Calu3 (cell line): ENCODE measurements at regions not wholly inside any gene's neighbourhood (a gene's known extent, or its start where the extent isn't known, plus 50 kb on each side); places are given as distances from the start of the nearest gene placed in this dataset.

ENCODE experiments used
- BruUV-seq: library from RNA; stranded (reverse); fragments of 400-500 nt; replicated peaks from 2 replicates; lab custom pipeline; 2021; lab: Mats Ljungman, UMichigan
- CTCF ChIA-PET: fragments of 300-600 bp; sonication (Branson Sonifier 250); formaldehyde crosslinking; loops from one replicate; lab custom pipeline; 2022; ENCODE audit warnings: antibody characterized with exemption; lab: Charles Lee
- DNase-seq: peaks from one replicate; pipeline ENCODE4 v3.0.0; 2022
- H3K27ac Mint-ChIP-seq: one replicate; pipeline ENCODE4 v1.8.0; 2022; ENCODE audit warnings: mixed read lengths; ENCODE audit not compliant: unreplicated experiment
- H3K27me3 Mint-ChIP-seq: one replicate; pipeline ENCODE4 v1.8.0; 2022; ENCODE audit warnings: mixed read lengths; ENCODE audit not compliant: unreplicated experiment
- H3K36me3 Mint-ChIP-seq: one replicate; pipeline ENCODE4 v1.8.0; 2022; ENCODE audit warnings: mild to moderate bottlenecking, moderate library complexity, mixed read lengths; ENCODE audit not compliant: insufficient read depth, unreplicated experiment
- H3K4me1 Mint-ChIP-seq: one replicate; pipeline ENCODE4 v1.8.0; 2022; ENCODE audit warnings: mild to moderate bottlenecking, low read depth, mixed read lengths; ENCODE audit not compliant: unreplicated experiment
- H3K4me3 Mint-ChIP-seq: one replicate; pipeline ENCODE4 v1.8.0; 2022; ENCODE audit warnings: mild to moderate bottlenecking, low read depth, moderate library complexity, mixed read lengths; ENCODE audit not compliant: unreplicated experiment
- H3K9me3 Mint-ChIP-seq: one replicate; pipeline ENCODE4 v1.8.0; 2022; ENCODE audit warnings: low read depth, mixed read lengths; ENCODE audit not compliant: unreplicated experiment
- CTCF ChIP-seq: fragments of 200-600 bp; IDR thresholded peaks from one replicate; pipeline ENCODE4 v1.8.0; 2022; ENCODE audit warnings: antibody characterized with exemption; ENCODE audit not compliant: unreplicated experiment
- intact Hi-C: fragments of 100-400 bp; cut with micrococcal nuclease; formaldehyde crosslinking; loops from one replicate; pipeline ENCODE4 v1.10.0; 2022; ENCODE audit not compliant: unreplicated experiment

GRCh38 chr2:219714681-219715400 lies 87.4 kb downstream of the SLC4A3 start:
- Mint-ChIP-seq H3K27me3 (no peaks in the 10 kb centered on the region), H3K27ac (no peak overlapping the region), H3K4me1 (no peaks in the 10 kb centered on the region), H3K4me3 (no peak overlapping the region), H3K36me3 (no peaks in the 10 kb centered on the region), H3K9me3 (peaks cover 3% of the 10 kb centered on the region)
- DNase-seq: no peak
- CTCF ChIA-PET: no interaction called here
- TF ChIP-seq CTCF: no peak
- intact Hi-C loops: no loop called here
- no TSS peak for BruUV-seq

- peaks cover 2% of the 10 kb centered on the region for H3K9me3 Mint-ChIP-seq
- H3K4me3 Mint-ChIP-seq: no peak overlapping the region
- no peak overlapping the region for H3K27ac Mint-ChIP-seq
- DNase-seq: no peak
- BruUV-seq: no TSS peak
- peaks cover 12% of the 10 kb centered on the region for H3K4me1 Mint-ChIP-seq
- TF ChIP-seq CTCF: no peak
- no peaks in the 10 kb centered on the region for H3K36me3 Mint-ChIP-seq
- intact Hi-C loops: no loop called here
- CTCF ChIA-PET: no interaction called here
- no peaks in the 10 kb centered on the region for H3K27me3 Mint-ChIP-seq
Measured at GRCh38 chr2:219718066-219718465, 90.6 kb downstream of the SLC4A3 start.

- Mint-ChIP-seq H3K9me3 (no peaks in the 10 kb centered on the region), H3K36me3 (no peaks in the 10 kb centered on the region), H3K4me1 (peaks cover 12% of the 10 kb centered on the region), H3K4me3 (no peak overlapping the region), H3K27me3 (no peaks in the 10 kb centered on the region), H3K27ac (no peak overlapping the region)
- intact Hi-C loops: no loop called here
- DNase-seq: no peak
- BruUV-seq: no TSS peak
- CTCF ChIA-PET: interaction anchor here (0.7 kb wide), 1 partner anchor 425 kb away, joined by 3 read pairs; no protein-coding TSS in a partner anchor
- TF ChIP-seq CTCF: no peak
Measured at GRCh38 chr2:219719521-219719920, 92.1 kb downstream of the SLC4A3 start.

- H3K9me3 Mint-ChIP-seq: no peaks in the 10 kb centered on the region
- intact Hi-C loops: no loop called here
- CTCF ChIA-PET: interaction anchor here (0.5 kb wide), 1 partner anchor 250 kb away, joined by 6 read pairs; no protein-coding TSS in a partner anchor
- no peak overlapping the region for H3K27ac Mint-ChIP-seq
- H3K4me1 Mint-ChIP-seq: peaks cover 12% of the 10 kb centered on the region
- no peak overlapping the region for H3K4me3 Mint-ChIP-seq
- TF ChIP-seq CTCF: no peak
- BruUV-seq: no TSS peak
- no peak for DNase-seq
- H3K27me3 Mint-ChIP-seq: no peaks in the 10 kb centered on the region
- no peaks in the 10 kb centered on the region for H3K36me3 Mint-ChIP-seq
Measured at GRCh38 chr2:219720956-219721355, 93.5 kb downstream of the SLC4A3 start.
